Lung (tissue), 11 donors: ENCODE measurements at regions not wholly inside any gene's neighbourhood (a gene's known extent, or its start where the extent isn't known, plus 50 kb on each side); places are given as distances from the start of the nearest gene placed in this dataset.

Experiments
- ATAC-seq: fragments of 200-7000 bp; cut with Tn5 transposase; one replicate; pipeline ENCODE4 v1.9.1; 2020; ENCODE audit warnings: moderate number of reproducible peaks; ENCODE audit not compliant: insufficient read depth, low FRiP score
- DNase-seq, 3 donors: peaks; one replicate each; pipeline ENCODE4 v3.0.0-alpha.2; 2013 to 2017
- H3K27ac ChIP-seq, 2 donors: one replicate each; pipeline ENCODE4 v1.5.1; 2013; ENCODE audit warnings: mild to moderate bottlenecking in 2 of 2, moderate library complexity in 2 of 2, control low read depth in 1 of 2, inconsistent platforms in 1 of 2, low read depth in 1 of 2, low read length in 1 of 2
- H3K27me3 ChIP-seq, 3 donors: one replicate each; pipeline ENCODE4 v1.5.1; 2013; ENCODE audit warnings: low read length in 2 of 3; ENCODE audit not compliant: control insufficient read depth in 3 of 3, insufficient read depth in 3 of 3
- H3K36me3 ChIP-seq, 4 donors: one replicate each; pipeline ENCODE4 v1.5.1; 2013; ENCODE audit warnings: low read length in 4 of 4, mild to moderate bottlenecking in 1 of 4, moderate library complexity in 1 of 4; ENCODE audit not compliant: control insufficient read depth in 4 of 4, insufficient read depth in 4 of 4
- H3K4me1 ChIP-seq, 5 donors: one replicate each; pipeline ENCODE4 v1.5.1; 2013; ENCODE audit warnings: low read length in 5 of 5, mild to moderate bottlenecking in 2 of 5, moderate library complexity in 1 of 5; ENCODE audit not compliant: control insufficient read depth in 5 of 5, insufficient read depth in 5 of 5
- H3K4me3 ChIP-seq: one replicate; pipeline ENCODE4 v1.5.1; 2013; ENCODE audit warnings: mild to moderate bottlenecking, control low read depth, moderate library complexity
- H3K9ac ChIP-seq, 2 donors: one replicate each; pipeline ENCODE4 v1.5.1; 2013; ENCODE audit warnings: low read length in 2 of 2, control low read depth in 1 of 2; ENCODE audit not compliant: insufficient read depth in 1 of 2
- H3K9me3 ChIP-seq, 4 donors: one replicate each; pipeline ENCODE4 v1.5.1; 2013; ENCODE audit warnings: low read length in 3 of 4, mild to moderate bottlenecking in 1 of 4, moderate library complexity in 1 of 4; ENCODE audit not compliant: control insufficient read depth in 4 of 4, insufficient read depth in 3 of 4
- WGBS, 2 donors: extraction: QIAGEN DNeasy Blood & Tissue Kit; methylation state at CpG; one replicate each; pipeline ENCODE4 v1.1.7; 2013; 5-methylcytosine and 5-hydroxymethylcytosine counted together
- TF ChIP-seq, protein P1 (sequence below): IDR thresholded peaks from 2 replicates; pipeline ENCODE4 v1.5.1; 2012; ENCODE audit warnings: mild to moderate bottlenecking; ENCODE audit errors: control extremely low read depth, extremely low read depth
- donor health status: control.
- donor health status: control.
- donor health status: Bipolar disorder and iron deficiency.
- donor health status: healthy.
- donor health status: DM: yes; HTN: yes; CAD: no.

DNA sequence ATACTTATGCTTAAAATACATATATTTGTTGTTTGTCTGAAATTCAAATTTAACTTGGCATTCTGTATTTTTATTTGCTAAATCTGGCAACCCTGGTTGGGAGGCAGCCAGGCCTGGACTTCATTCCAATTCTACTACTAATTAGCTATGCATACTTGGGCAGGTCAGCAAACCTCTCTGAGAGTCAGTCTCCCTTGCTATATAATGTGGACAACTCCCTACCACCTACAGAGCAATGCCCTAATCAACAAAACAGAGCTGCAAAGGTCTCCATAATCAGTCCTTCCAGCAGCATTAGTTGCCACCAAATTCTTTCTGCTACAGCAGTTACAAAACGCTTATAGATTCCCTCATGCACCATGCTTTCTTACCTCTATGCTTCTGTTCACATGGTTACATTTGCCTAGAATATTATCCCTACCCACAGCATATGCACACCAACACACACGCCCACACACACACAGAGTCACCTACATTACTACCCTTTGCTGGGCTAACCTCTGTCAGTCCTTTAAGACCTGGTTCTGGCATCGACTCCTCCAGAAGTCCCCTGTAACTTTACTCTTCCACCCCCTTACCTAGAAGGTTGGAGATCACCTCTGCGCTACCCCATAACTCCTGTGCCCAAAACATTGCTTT is 188.7 kb downstream of the FGFR2 start:
- WGBS, 2 donors, result 89 to 95% methylated on average over 4 of the region's 4 CpGs
- ATAC-seq, result no peak

GRCh38 chr10:121411004-121411403 is 187.2 kb downstream of the FGFR2 start:
- TF ChIP-seq, protein P1, sequence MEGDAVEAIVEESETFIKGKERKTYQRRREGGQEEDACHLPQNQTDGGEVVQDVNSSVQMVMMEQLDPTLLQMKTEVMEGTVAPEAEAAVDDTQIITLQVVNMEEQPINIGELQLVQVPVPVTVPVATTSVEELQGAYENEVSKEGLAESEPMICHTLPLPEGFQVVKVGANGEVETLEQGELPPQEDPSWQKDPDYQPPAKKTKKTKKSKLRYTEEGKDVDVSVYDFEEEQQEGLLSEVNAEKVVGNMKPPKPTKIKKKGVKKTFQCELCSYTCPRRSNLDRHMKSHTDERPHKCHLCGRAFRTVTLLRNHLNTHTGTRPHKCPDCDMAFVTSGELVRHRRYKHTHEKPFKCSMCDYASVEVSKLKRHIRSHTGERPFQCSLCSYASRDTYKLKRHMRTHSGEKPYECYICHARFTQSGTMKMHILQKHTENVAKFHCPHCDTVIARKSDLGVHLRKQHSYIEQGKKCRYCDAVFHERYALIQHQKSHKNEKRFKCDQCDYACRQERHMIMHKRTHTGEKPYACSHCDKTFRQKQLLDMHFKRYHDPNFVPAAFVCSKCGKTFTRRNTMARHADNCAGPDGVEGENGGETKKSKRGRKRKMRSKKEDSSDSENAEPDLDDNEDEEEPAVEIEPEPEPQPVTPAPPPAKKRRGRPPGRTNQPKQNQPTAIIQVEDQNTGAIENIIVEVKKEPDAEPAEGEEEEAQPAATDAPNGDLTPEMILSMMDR, result no peak
- Histone ChIP-seq H3K27me3 (no peaks in the 10 kb centered on the region), H3K4me1 (peaks cover 0 to 5% (median 0%) of the 10 kb centered on the region in 5 donors), H3K27ac (no peak overlapping the region), H3K4me3 (no peak overlapping the region), H3K9ac (no peak overlapping the region), H3K9me3 (no peaks in the 10 kb centered on the region), H3K36me3 (no peaks in the 10 kb centered on the region)
- ATAC-seq, result no peak
- WGBS, 2 donors, result 43 to 61% methylated on average over 2 of the region's 2 CpGs
- peak in 1 of 3 donors; percentile 34 for DNase-seq

More for the DNA sequence above, 188.7 kb downstream of the FGFR2 start:
- TF ChIP-seq, protein P1, result no peak
- no peaks in the 10 kb centered on the region for H3K27me3 ChIP-seq
- peaks cover 0 to 5% (median 0%) of the 10 kb centered on the region in 5 donors for H3K4me1 ChIP-seq
- H3K4me3 ChIP-seq, result no peak overlapping the region
- H3K36me3 ChIP-seq, result no peaks in the 10 kb centered on the region
- no peak overlapping the region for H3K9ac ChIP-seq
- DNase-seq, result no peak
- H3K27ac ChIP-seq, result no peak overlapping the region
- H3K9me3 ChIP-seq, result no peaks in the 10 kb centered on the region

DNA sequence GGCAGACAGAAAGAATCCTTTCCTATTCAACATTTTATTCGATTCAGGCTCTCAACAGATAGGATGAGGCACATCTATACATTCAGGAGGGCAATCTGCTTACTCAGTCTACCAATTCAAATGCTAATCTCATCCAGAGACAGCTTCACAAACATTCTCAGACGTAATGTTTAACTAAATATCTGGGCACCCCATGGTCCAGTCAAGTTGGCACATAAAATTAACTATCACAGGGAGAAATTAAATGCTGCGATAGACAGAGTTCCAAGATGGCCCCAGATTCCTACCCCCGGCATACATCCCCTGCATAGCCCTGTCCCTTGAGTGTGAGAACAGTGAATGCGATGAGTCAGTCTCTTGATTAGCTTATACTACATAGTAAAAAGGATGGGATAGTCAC is 184.3 kb downstream of the FGFR2 start:
- H3K9me3 ChIP-seq, result no peaks in the 10 kb centered on the region
- no peaks in the 10 kb centered on the region for H3K36me3 ChIP-seq
- ATAC-seq (no peak), DNase-seq (no peak)
- H3K27ac ChIP-seq, result no peak overlapping the region
- H3K9ac ChIP-seq, result no peak overlapping the region
- no peaks in the 10 kb centered on the region for H3K27me3 ChIP-seq
- H3K4me1 ChIP-seq, result no peaks in the 10 kb centered on the region
- 69 to 70% methylated on average over 5 of the region's 5 CpGs for WGBS, 2 donors
- TF ChIP-seq, protein P1, result no peak
- H3K4me3 ChIP-seq, result no peak overlapping the region
